ENCODE measurements at regions not wholly inside any gene's neighbourhood (a gene's known extent, or its start where the extent isn't known, plus 50 kb on each side); places are given as distances from the start of the nearest gene placed in this dataset.

GRCh38 chr10:8532647-8533046 is 478.2 kb downstream of the GATA3 start:
- H3K27me3 ChIP-seq, result no peaks in the 10 kb centered on the region
- no peak for TF ChIP-seq POLR2A (IDR thresholded peaks at IDR 0.05)
- TF ChIP-seq, protein P1, sequence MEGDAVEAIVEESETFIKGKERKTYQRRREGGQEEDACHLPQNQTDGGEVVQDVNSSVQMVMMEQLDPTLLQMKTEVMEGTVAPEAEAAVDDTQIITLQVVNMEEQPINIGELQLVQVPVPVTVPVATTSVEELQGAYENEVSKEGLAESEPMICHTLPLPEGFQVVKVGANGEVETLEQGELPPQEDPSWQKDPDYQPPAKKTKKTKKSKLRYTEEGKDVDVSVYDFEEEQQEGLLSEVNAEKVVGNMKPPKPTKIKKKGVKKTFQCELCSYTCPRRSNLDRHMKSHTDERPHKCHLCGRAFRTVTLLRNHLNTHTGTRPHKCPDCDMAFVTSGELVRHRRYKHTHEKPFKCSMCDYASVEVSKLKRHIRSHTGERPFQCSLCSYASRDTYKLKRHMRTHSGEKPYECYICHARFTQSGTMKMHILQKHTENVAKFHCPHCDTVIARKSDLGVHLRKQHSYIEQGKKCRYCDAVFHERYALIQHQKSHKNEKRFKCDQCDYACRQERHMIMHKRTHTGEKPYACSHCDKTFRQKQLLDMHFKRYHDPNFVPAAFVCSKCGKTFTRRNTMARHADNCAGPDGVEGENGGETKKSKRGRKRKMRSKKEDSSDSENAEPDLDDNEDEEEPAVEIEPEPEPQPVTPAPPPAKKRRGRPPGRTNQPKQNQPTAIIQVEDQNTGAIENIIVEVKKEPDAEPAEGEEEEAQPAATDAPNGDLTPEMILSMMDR (IDR thresholded peaks at IDR 0.05), result no peak
- no peak overlapping the region for H3K27ac ChIP-seq
- no peaks in the 10 kb centered on the region for H3K4me1 ChIP-seq
- H3K4me3 ChIP-seq, result no peak overlapping the region
- no peaks in the 10 kb centered on the region for H3K36me3 ChIP-seq
- no peak for DNase-seq
- no peaks in the 10 kb centered on the region for H3K9me3 ChIP-seq

DNA sequence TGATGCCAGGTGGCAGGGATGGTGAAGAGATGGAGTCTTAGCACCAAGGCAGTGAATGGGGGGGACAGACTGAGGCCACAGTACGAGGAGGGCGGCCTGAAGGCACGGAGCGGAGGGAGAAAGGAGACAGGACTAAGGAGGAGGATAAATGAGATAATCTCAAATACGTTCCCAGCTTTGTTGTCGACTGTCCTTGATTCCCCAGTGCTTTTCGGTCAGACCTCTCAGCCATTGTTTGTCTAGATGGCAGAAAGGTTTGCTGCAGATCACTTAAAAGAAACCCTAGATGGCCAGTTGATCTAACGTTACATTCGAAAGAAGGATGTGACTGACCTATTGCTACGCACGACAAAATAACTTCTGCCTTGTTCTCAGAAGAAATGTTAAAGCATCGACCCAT is 479.0 kb downstream of the GATA3 start:
- Histone ChIP-seq H3K27me3 (no peaks in the 10 kb centered on the region), H3K36me3 (no peaks in the 10 kb centered on the region), H3K9me3 (no peaks in the 10 kb centered on the region), H3K4me3 (no peak overlapping the region), H3K27ac (no peak overlapping the region), H3K4me1 (no peaks in the 10 kb centered on the region)
- TF ChIP-seq POLR2A (IDR thresholded peaks at IDR 0.05), result no peak
- TF ChIP-seq, protein P1 (IDR thresholded peaks at IDR 0.05), result no peak
- DNase-seq, result no peak

DNA sequence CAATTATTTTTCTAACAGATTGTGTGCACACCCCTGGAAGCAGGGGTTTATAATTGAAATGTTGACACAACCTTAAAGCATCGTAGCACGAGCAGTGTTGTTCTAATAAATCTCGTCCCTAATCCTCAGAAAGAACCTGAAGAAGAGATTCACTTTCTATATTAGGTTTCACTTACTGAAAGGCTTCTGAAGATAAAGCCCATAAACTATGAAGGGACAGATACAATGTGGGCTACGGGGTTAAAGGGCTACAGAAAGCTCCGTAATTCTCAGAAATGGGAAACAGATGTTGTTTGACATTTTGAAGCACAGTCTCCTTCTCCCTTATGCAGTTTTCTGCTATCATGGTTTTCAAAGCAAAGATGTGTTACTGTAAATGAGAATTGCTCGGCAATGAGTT is 479.6 kb downstream of the GATA3 start:
- Histone ChIP-seq H3K4me3 (no peak overlapping the region), H3K27ac (no peak overlapping the region), H3K4me1 (no peaks in the 10 kb centered on the region), H3K9me3 (no peaks in the 10 kb centered on the region), H3K27me3 (no peaks in the 10 kb centered on the region), H3K36me3 (no peaks in the 10 kb centered on the region)
- TF ChIP-seq, protein P1 (IDR thresholded peaks at IDR 0.05), result no peak
- TF ChIP-seq POLR2A (IDR thresholded peaks at IDR 0.05), result no peak
- no peak for DNase-seq

DNA sequence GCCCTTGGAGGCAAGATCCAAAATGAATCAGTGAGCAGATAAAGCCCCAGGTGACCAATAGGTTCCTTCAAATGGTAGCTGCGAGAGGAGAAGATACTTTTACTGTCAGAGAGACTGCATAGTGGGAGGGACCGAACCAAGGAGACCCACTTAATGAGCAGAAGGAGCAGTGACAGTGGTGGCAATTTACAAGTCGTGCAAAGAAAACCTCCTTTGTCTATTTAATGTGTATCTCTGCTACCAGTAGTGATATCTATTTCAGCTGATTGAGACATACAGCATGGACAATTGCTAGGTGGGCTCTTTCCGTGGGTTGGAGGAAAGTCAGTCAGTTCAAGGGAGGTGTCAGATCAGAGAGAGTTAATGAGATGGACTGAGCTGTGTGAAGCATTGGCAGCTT is 480.4 kb downstream of the GATA3 start:
- H3K4me1 ChIP-seq, result no peaks in the 10 kb centered on the region
- no peaks in the 10 kb centered on the region for H3K9me3 ChIP-seq
- no peaks in the 10 kb centered on the region for H3K36me3 ChIP-seq
- H3K27me3 ChIP-seq, result no peaks in the 10 kb centered on the region
- no peak overlapping the region for H3K27ac ChIP-seq
- H3K4me3 ChIP-seq, result no peak overlapping the region
- TF ChIP-seq, protein P1 (IDR thresholded peaks at IDR 0.05), result no peak
- no peak for TF ChIP-seq POLR2A (IDR thresholded peaks at IDR 0.05)
- no peak for DNase-seq

DNA sequence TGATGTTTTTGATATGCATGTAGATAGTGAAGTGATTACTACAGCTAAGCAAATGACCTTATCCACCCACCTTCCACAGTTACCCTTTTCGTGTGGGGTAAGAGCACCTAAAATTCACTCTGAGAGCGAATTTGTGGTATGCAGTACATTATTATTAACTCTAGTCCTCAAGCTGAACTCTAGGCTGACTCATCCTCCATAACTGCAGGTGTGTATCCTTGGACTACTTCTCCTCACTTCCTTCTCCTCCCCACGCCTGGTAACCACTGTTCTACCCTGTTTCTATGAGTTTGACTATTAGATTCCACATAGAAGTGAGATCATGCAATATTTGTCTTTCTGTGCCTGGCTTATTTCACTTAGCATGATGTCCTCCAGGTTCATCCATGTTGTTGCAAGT is 484.6 kb downstream of the GATA3 start:
- no peak for TF ChIP-seq POLR2A (IDR thresholded peaks at IDR 0.05)
- TF ChIP-seq, protein P1 (IDR thresholded peaks at IDR 0.05), result no peak
- H3K9me3 ChIP-seq, result no peaks in the 10 kb centered on the region
- H3K4me3 ChIP-seq, result no peak overlapping the region
- H3K27me3 ChIP-seq, result no peaks in the 10 kb centered on the region
- no peak for DNase-seq
- H3K36me3 ChIP-seq, result no peaks in the 10 kb centered on the region
- H3K4me1 ChIP-seq, result no peaks in the 10 kb centered on the region
- H3K27ac ChIP-seq, result no peak overlapping the region

GRCh38 chr10:8543361-8544056 is 489.0 kb downstream of the GATA3 start:
- Histone ChIP-seq H3K4me1 (no peaks in the 10 kb centered on the region), H3K9me3 (no peaks in the 10 kb centered on the region), H3K27me3 (no peaks in the 10 kb centered on the region), H3K4me3 (no peak overlapping the region), H3K36me3 (no peaks in the 10 kb centered on the region), H3K27ac (no peak overlapping the region)
- DNase-seq, result no peak
- TF ChIP-seq POLR2A (IDR thresholded peaks at IDR 0.05), result no peak
- TF ChIP-seq, protein P1 (IDR thresholded peaks at IDR 0.05), result no peak
